IPS-20b (cell line): ENCODE measurements at regions not wholly inside any gene's neighbourhood (a gene's known extent, or its start where the extent isn't known, plus 50 kb on each side); places are given as distances from the start of the nearest gene placed in this dataset.

ENCODE experiments used
- H3K27ac ChIP-seq: one replicate; pipeline ENCODE4 v1.5.1; 2013; ENCODE audit warnings: low read length
- H3K27me3 ChIP-seq: 2 replicates; pipeline ENCODE4 v1.6.1; 2013; ENCODE audit warnings: mild to moderate bottlenecking, low read length, inconsistent platforms; ENCODE audit not compliant: insufficient read depth
- H3K36me3 ChIP-seq: 2 replicates; pipeline ENCODE4 v1.6.1; 2013; ENCODE audit warnings: low read depth, mild to moderate bottlenecking, inconsistent platforms, low read length, moderate library complexity; ENCODE audit not compliant: insufficient read depth
- H3K4me1 ChIP-seq: 2 replicates; pipeline ENCODE4 v1.6.1; 2013; ENCODE audit warnings: mild to moderate bottlenecking, control low read depth, inconsistent platforms, low read length, moderate library complexity; ENCODE audit not compliant: insufficient read depth
- H3K4me3 ChIP-seq: 2 replicates; pipeline ENCODE4 v1.5.1; 2013; ENCODE audit warnings: mild to moderate bottlenecking, low read length, inconsistent platforms
- H3K9ac ChIP-seq: 2 replicates; pipeline ENCODE4 v1.6.1; 2013; ENCODE audit warnings: low read depth, mild to moderate bottlenecking, inconsistent platforms, low read length, moderate library complexity
- H3K9me3 ChIP-seq: 2 replicates; pipeline ENCODE4 v1.6.1; 2013; ENCODE audit warnings: mild to moderate bottlenecking, low read depth, low read length, inconsistent platforms; ENCODE audit not compliant: insufficient read depth

GRCh38 chr3:16060358-16060852 lies 114.1 kb upstream of the GALNT15 start:
- Histone ChIP-seq H3K36me3 (no peaks in the 10 kb centered on the region), H3K9me3 (no peaks in the 10 kb centered on the region), H3K4me3 (no peak overlapping the region), H3K27me3 (no peaks in the 10 kb centered on the region), H3K4me1 (no peaks in the 10 kb centered on the region), H3K27ac (no peak overlapping the region), H3K9ac (no peak overlapping the region)

- H3K9ac ChIP-seq = no peak overlapping the region
- no peaks in the 10 kb centered on the region for H3K4me1 ChIP-seq
- no peak overlapping the region for H3K27ac ChIP-seq
- H3K27me3 ChIP-seq = no peaks in the 10 kb centered on the region
- no peaks in the 10 kb centered on the region for H3K36me3 ChIP-seq
- no peaks in the 10 kb centered on the region for H3K9me3 ChIP-seq
- no peak overlapping the region for H3K4me3 ChIP-seq
These were observed 113.5 kb upstream of the GALNT15 start for GRCh38 chr3:16060945-16061344.

- Histone ChIP-seq H3K27me3 (no peaks in the 10 kb centered on the region), H3K9me3 (no peaks in the 10 kb centered on the region), H3K36me3 (no peaks in the 10 kb centered on the region), H3K4me1 (no peaks in the 10 kb centered on the region), H3K4me3 (no peak overlapping the region), H3K27ac (no peak overlapping the region), H3K9ac (no peak overlapping the region)
These were observed 113.0 kb upstream of the GALNT15 start for GRCh38 chr3:16061491-16061890.

- H3K9ac ChIP-seq = no peak overlapping the region
- H3K27ac ChIP-seq = no peak overlapping the region
- no peaks in the 10 kb centered on the region for H3K36me3 ChIP-seq
- H3K4me1 ChIP-seq = no peaks in the 10 kb centered on the region
- H3K9me3 ChIP-seq = no peaks in the 10 kb centered on the region
- H3K4me3 ChIP-seq = no peak overlapping the region
- H3K27me3 ChIP-seq = no peaks in the 10 kb centered on the region
These were observed 110.9 kb upstream of the GALNT15 start for GRCh38 chr3:16063603-16064002.

GRCh38 chr3:16064642-16065414 lies 109.7 kb upstream of the GALNT15 start:
- no peaks in the 10 kb centered on the region for H3K9me3 ChIP-seq
- H3K4me1 ChIP-seq = peaks cover 8% of the 10 kb centered on the region; the same call in 1 of the 2 replicates
- H3K9ac ChIP-seq = no peak overlapping the region
- no peak overlapping the region for H3K27ac ChIP-seq
- H3K36me3 ChIP-seq = no peaks in the 10 kb centered on the region
- H3K4me3 ChIP-seq = no peak overlapping the region
- H3K27me3 ChIP-seq = no peaks in the 10 kb centered on the region

- peaks cover 8% of the 10 kb centered on the region; the same call in 1 of the 2 replicates for H3K4me1 ChIP-seq
- H3K27ac ChIP-seq = no peak overlapping the region
- H3K4me3 ChIP-seq = no peak overlapping the region
- no peaks in the 10 kb centered on the region for H3K27me3 ChIP-seq
- H3K9me3 ChIP-seq = no peaks in the 10 kb centered on the region
- H3K9ac ChIP-seq = no peak overlapping the region
- H3K36me3 ChIP-seq = no peaks in the 10 kb centered on the region
These were observed 107.9 kb upstream of the GALNT15 start for GRCh38 chr3:16066545-16066944.

- Histone ChIP-seq H3K36me3 (no peaks in the 10 kb centered on the region), H3K4me3 (no peak overlapping the region), H3K9me3 (no peaks in the 10 kb centered on the region), H3K4me1 (peaks cover 8% of the 10 kb centered on the region; the same call in 1 of the 2 replicates), H3K27ac (no peak overlapping the region), H3K9ac (no peak overlapping the region), H3K27me3 (no peaks in the 10 kb centered on the region)
These were observed 107.5 kb upstream of the GALNT15 start for GRCh38 chr3:16066975-16067374.

- peaks cover 8% of the 10 kb centered on the region; the same call in 1 of the 2 replicates for H3K4me1 ChIP-seq
- H3K4me3 ChIP-seq = no peak overlapping the region
- no peaks in the 10 kb centered on the region for H3K36me3 ChIP-seq
- no peak overlapping the region for H3K27ac ChIP-seq
- H3K9me3 ChIP-seq = no peaks in the 10 kb centered on the region
- no peak overlapping the region for H3K9ac ChIP-seq
- no peaks in the 10 kb centered on the region for H3K27me3 ChIP-seq
These were observed 106.5 kb upstream of the GALNT15 start for GRCh38 chr3:16067837-16068471.

GRCh38 chr3:16069149-16069922 lies 105.1 kb upstream of the GALNT15 start:
- Histone ChIP-seq H3K9me3 (no peaks in the 10 kb centered on the region), H3K4me3 (no peak overlapping the region), H3K36me3 (no peaks in the 10 kb centered on the region), H3K27me3 (no peaks in the 10 kb centered on the region), H3K27ac (no peak overlapping the region), H3K9ac (no peak overlapping the region), H3K4me1 (peaks cover 8% of the 10 kb centered on the region; the same call in 1 of the 2 replicates)

GRCh38 chr3:16070707-16071106 lies 103.8 kb upstream of the GALNT15 start:
- Histone ChIP-seq H3K4me1 (peaks cover 8% of the 10 kb centered on the region; the same call in 1 of the 2 replicates), H3K4me3 (no peak overlapping the region), H3K9me3 (no peaks in the 10 kb centered on the region), H3K9ac (no peak overlapping the region), H3K36me3 (no peaks in the 10 kb centered on the region), H3K27ac (no peak overlapping the region), H3K27me3 (no peaks in the 10 kb centered on the region)

- Histone ChIP-seq H3K9ac (no peak overlapping the region), H3K27me3 (no peaks in the 10 kb centered on the region), H3K4me3 (no peak overlapping the region), H3K4me1 (peaks cover 8% of the 10 kb centered on the region; the same call in 1 of the 2 replicates), H3K27ac (no peak overlapping the region), H3K9me3 (no peaks in the 10 kb centered on the region), H3K36me3 (no peaks in the 10 kb centered on the region)
These were observed 103.3 kb upstream of the GALNT15 start for GRCh38 chr3:16071206-16071605.
